ENCODE measurements at regions not wholly inside any gene's neighbourhood (a gene's known extent, or its start where the extent isn't known, plus 50 kb on each side); places are given as distances from the start of the nearest gene placed in this dataset.

GRCh38 chr6:80437221-80437620 lies 330.8 kb downstream of the BCKDHB start:
- POLR2A ChIA-PET = no interaction called here
- no TSS peak for BruUV-seq (replicated peaks)
- no peak for DNase-seq (ENCODE audit: low spot score)
- Histone ChIP-seq H3K4me2 (ENCODE audit: low read length) (no peak overlapping the region), H3K9me3 (ENCODE audit: low read length) (no peaks in the 10 kb centered on the region), H3K36me3 (ENCODE audit: insufficient read depth, low read length) (no peaks in the 10 kb centered on the region), H3K9me2 (ENCODE audit: insufficient read depth, low read length) (no peaks in the 10 kb centered on the region), H3K4me3 (ENCODE audit: low read depth, low read length, poor library complexity, severe bottlenecking) (no peak overlapping the region), H3K27ac (ENCODE audit: low read depth, low read length, poor library complexity, severe bottlenecking) (no peak overlapping the region), H4K20me1 (ENCODE audit: insufficient read depth, low read length) (no peaks in the 10 kb centered on the region), H3K4me1 (ENCODE audit: insufficient read depth, low read length, poor library complexity, severe bottlenecking) (no peaks in the 10 kb centered on the region), H2AFZ (ENCODE audit: low read length) (no peak overlapping the region), H3K79me2 (ENCODE audit: insufficient read depth, low read depth, low read length) (no peaks in the 10 kb centered on the region)
- TF ChIP-seq, protein P1, sequence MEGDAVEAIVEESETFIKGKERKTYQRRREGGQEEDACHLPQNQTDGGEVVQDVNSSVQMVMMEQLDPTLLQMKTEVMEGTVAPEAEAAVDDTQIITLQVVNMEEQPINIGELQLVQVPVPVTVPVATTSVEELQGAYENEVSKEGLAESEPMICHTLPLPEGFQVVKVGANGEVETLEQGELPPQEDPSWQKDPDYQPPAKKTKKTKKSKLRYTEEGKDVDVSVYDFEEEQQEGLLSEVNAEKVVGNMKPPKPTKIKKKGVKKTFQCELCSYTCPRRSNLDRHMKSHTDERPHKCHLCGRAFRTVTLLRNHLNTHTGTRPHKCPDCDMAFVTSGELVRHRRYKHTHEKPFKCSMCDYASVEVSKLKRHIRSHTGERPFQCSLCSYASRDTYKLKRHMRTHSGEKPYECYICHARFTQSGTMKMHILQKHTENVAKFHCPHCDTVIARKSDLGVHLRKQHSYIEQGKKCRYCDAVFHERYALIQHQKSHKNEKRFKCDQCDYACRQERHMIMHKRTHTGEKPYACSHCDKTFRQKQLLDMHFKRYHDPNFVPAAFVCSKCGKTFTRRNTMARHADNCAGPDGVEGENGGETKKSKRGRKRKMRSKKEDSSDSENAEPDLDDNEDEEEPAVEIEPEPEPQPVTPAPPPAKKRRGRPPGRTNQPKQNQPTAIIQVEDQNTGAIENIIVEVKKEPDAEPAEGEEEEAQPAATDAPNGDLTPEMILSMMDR (conservative IDR thresholded peaks at IDR 0.05; ENCODE audit: low read length) = no peak
- TF ChIP-seq EZH2phosphoT487 (IDR thresholded peaks at IDR 0.05; ENCODE audit: borderline replicate concordance, low read depth, low read length) = no peak
- CTCF ChIA-PET (ENCODE audit: unreplicated experiment) = no interaction called here
- intact Hi-C loops (cut with micrococcal nuclease; ENCODE audit: unreplicated experiment) = no loop called here

DNA sequence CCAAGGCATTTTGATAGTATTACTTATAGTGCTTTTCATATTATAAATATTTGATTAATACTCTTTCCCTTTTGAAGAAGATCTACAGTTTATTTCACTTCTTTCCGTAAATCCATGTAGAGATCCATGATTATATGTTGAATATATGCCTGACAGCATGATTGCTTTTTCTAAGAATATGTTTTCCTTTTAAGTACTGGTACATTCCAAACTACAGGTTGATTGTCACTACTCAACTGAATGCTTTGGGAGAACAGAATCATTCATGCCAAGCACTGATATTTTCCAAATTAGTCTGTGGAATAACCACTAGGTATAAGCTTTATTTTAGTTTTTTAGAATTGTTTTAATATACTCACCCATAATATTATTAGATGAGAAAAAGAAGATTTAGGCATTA lies 330.2 kb downstream of the BCKDHB start:
- DNase-seq (ENCODE audit: low spot score) = no peak
- intact Hi-C loops (cut with micrococcal nuclease; ENCODE audit: unreplicated experiment) = no loop called here
- H3K79me2 ChIP-seq (ENCODE audit: insufficient read depth, low read depth, low read length) = no peaks in the 10 kb centered on the region
- no peak overlapping the region for H3K4me3 ChIP-seq (ENCODE audit: low read depth, low read length, poor library complexity, severe bottlenecking)
- CTCF ChIA-PET (ENCODE audit: unreplicated experiment) = no interaction called here
- no peaks in the 10 kb centered on the region for H4K20me1 ChIP-seq (ENCODE audit: insufficient read depth, low read length)
- no peak overlapping the region for H2AFZ ChIP-seq (ENCODE audit: low read length)
- H3K9me2 ChIP-seq (ENCODE audit: insufficient read depth, low read length) = no peaks in the 10 kb centered on the region
- H3K9me3 ChIP-seq (ENCODE audit: low read length) = no peaks in the 10 kb centered on the region
- POLR2A ChIA-PET = no interaction called here
- BruUV-seq (replicated peaks) = no TSS peak
- H3K4me1 ChIP-seq (ENCODE audit: insufficient read depth, low read length, poor library complexity, severe bottlenecking) = no peaks in the 10 kb centered on the region
- no peak for TF ChIP-seq EZH2phosphoT487 (IDR thresholded peaks at IDR 0.05; ENCODE audit: borderline replicate concordance, low read depth, low read length)
- TF ChIP-seq, protein P1 (conservative IDR thresholded peaks at IDR 0.05; ENCODE audit: low read length) = no peak
- no peaks in the 10 kb centered on the region for H3K36me3 ChIP-seq (ENCODE audit: insufficient read depth, low read length)
- H3K4me2 ChIP-seq (ENCODE audit: low read length) = no peak overlapping the region
- no peak overlapping the region for H3K27ac ChIP-seq (ENCODE audit: low read depth, low read length, poor library complexity, severe bottlenecking)

DNA sequence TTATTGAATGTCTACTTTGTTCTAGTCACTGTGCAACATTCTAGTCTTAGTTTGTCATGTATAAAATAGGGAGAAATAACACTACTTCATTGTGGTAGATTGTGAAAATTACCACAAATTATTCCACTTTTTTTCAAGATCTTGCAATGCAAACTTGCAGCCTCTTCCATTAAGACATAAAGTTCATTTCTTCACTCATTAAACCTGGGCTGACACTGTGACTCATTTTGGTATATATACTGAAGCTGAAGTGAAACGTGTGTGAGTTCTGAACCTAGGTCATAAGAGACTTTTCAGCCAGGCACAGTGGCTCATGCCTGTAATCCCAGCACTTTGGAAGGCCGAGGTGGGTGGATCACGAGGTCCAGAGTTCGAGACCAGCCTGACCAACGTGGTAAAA lies 329.0 kb downstream of the BCKDHB start:
- BruUV-seq (replicated peaks) = no TSS peak
- no peak overlapping the region for H2AFZ ChIP-seq (ENCODE audit: low read length)
- no peak for DNase-seq (ENCODE audit: low spot score)
- no peaks in the 10 kb centered on the region for H3K4me1 ChIP-seq (ENCODE audit: insufficient read depth, low read length, poor library complexity, severe bottlenecking)
- H3K27ac ChIP-seq (ENCODE audit: low read depth, low read length, poor library complexity, severe bottlenecking) = no peak overlapping the region
- H4K20me1 ChIP-seq (ENCODE audit: insufficient read depth, low read length) = no peaks in the 10 kb centered on the region
- TF ChIP-seq EZH2phosphoT487 (IDR thresholded peaks at IDR 0.05; ENCODE audit: borderline replicate concordance, low read depth, low read length) = no peak
- TF ChIP-seq, protein P1 (conservative IDR thresholded peaks at IDR 0.05; ENCODE audit: low read length) = no peak
- no peaks in the 10 kb centered on the region for H3K9me2 ChIP-seq (ENCODE audit: insufficient read depth, low read length)
- H3K79me2 ChIP-seq (ENCODE audit: insufficient read depth, low read depth, low read length) = no peaks in the 10 kb centered on the region
- ChIA-PET POLR2A (no interaction called here), CTCF (ENCODE audit: unreplicated experiment) (no interaction called here)
- H3K36me3 ChIP-seq (ENCODE audit: insufficient read depth, low read length) = no peaks in the 10 kb centered on the region
- H3K9me3 ChIP-seq (ENCODE audit: low read length) = no peaks in the 10 kb centered on the region
- intact Hi-C loops (cut with micrococcal nuclease; ENCODE audit: unreplicated experiment) = no loop called here
- no peak overlapping the region for H3K4me3 ChIP-seq (ENCODE audit: low read depth, low read length, poor library complexity, severe bottlenecking)
- no peak overlapping the region for H3K4me2 ChIP-seq (ENCODE audit: low read length)
